NCI-H2171 (cell line): ENCODE measurements at regions not wholly inside any gene's neighbourhood (a gene's known extent, or its start where the extent isn't known, plus 50 kb on each side); places are given as distances from the start of the nearest gene placed in this dataset.
"Not testable (repeated sequence)": the region's sequence is repeated elsewhere in the genome, so short reads cannot be mapped to it uniquely, and the experiment has no call there.

Experiments used
- DNase-seq: peaks from one replicate; lab custom pipeline; 2025; lab: John Stamatoyannopoulos, UW

- DNase-seq, result no peak
Observed at GRCh38 chr13:83471011-83471410, 411.3 kb downstream of the SLITRK1 start.

- no peak for DNase-seq
Observed at GRCh38 chr13:83470133-83470797, 412.0 kb downstream of the SLITRK1 start.

GRCh38 chr13:83453723-83454122 lies 428.6 kb downstream of the SLITRK1 start:
- no peak for DNase-seq

DNA sequence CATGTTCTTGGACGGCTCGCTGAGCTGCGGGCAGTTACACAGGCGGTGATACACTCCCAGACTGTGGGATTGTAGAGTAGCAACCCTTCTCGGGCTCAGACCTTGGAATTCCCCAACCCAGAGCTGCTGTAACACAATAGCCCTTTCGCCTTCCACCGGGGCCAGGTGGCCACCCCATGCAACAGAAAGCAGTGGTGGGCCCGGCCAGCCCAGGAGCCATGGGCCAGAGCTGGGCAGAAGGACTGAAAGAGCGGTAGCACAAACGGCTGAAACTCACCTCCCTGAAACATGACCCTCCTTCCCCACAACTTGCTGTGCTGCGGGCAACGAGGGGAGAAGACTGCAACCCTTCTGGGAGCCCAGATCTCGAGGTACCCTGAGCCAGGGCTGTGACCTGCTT lies 429.0 kb downstream of the SLITRK1 start:
- no peak for DNase-seq

DNA sequence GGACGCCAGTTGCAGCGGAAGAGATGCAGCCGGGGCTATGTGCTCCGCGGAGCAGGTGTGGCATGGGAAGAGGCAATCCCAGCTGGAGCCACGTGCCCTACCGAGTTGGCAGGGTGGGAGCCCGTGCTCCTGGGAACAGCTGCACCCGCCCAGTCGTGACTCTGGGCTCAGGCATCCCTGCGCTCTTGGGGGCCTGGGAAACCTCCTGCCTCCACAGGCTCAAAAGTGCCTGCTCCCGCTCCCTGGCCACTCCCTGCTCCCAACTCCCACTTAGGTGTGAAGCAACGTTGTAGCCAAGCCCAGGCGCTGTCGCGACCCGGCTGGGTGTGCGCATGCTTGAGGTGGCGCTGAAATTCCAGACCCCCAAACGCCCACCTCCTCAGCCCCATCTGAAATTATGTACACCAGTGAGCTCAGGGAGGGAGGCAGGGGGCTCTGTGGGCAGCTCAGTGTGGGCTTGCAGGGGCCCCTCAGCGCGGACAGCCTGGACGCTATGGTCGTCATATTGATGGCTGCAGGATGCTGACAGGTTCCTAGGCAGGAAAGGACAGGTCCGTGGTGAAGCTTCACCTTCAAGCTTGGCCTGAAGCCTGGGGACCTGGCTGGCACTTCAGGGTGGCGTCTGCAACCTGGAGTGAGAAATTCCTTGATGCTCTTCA lies 429.9 kb downstream of the SLITRK1 start:
- DNase-seq, result no peak

DNA sequence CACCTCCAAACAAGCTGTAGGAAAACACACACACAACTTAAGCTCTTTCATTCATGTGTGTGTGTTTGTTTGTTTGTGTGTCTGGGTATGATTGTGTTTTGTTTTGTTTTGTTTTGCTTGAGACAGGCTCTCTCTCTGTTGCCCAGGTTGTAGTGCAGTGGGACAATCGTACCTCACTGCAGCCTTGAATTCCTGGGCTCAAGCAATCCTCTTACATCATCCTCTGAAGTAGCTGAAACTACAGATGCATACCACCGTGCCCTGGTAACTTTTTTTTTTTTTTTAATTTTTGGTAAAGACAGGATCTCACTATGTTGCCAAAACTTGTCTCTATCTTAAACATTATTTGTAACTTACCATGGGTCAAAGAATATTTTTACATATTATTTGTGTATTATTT lies 431.7 kb downstream of the SLITRK1 start:
- no peak for DNase-seq

GRCh38 chr13:83449668-83450395 lies 432.4 kb downstream of the SLITRK1 start:
- no peak for DNase-seq

DNA sequence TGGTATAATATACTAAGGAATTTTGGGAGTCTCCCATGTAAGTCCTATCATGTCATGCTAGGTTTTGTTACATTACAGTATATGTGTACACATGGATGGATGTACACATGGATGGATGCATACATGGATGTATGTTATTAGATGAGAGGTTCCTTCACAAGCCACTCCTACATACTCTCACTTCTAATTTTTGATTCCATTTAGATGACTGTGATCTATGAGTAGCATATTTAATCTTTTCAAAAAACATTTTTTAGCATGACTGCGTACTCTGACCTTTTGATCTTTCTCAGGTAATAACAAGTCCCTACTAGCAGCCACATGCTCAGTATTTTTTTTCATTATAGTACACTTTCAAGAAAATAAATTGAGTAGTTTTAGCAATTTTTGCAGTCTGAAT lies 441.8 kb downstream of the SLITRK1 start:
- no peak for DNase-seq

- not testable (repeated sequence) for DNase-seq
Observed at GRCh38 chr13:83439464-83439863, 442.8 kb downstream of the SLITRK1 start.

DNA sequence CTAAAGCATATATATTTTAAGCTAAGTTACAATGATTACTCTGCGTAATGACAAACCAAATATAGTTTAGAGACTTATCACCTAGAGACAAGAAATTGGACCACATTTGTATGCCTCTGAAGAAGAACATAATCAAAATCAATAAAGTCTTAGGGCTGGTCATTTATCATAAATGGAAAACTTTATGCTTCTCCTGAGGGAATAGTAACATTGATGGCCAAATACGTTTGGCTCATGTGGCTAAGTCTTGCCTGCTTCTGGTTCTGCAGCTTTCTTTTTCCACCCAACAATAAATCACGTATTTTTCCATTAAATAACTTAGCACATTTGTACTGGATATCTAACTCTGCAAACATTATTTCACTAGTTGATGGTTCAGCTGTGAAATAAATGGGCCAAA lies 458.4 kb downstream of the SLITRK1 start:
- no peak for DNase-seq

GRCh38 chr13:83423381-83423780 lies 458.9 kb downstream of the SLITRK1 start:
- DNase-seq, result no peak

DNA sequence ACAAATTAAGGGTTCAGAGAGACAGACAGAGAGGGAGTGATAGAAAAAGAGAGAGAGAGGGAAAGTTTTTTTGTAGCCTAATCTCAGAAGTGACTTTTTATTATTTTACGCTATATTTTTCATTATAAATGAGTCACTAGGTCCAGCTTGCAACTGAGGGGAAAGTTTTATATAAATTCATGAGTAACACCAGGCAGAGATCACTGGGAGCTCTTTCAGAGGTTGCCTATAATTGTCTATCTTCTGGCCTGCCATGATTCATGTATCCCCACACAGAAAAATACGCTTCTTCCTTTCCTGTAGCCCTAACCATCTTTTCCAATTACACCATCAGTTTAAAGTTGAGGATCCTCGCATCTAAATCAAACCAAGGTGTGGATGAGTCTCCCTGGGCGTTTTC lies 467.9 kb downstream of the SLITRK1 start:
- DNase-seq, result no peak

GRCh38 chr13:83386609-83387008 lies 495.7 kb downstream of the SLITRK1 start:
- no peak for DNase-seq

DNA sequence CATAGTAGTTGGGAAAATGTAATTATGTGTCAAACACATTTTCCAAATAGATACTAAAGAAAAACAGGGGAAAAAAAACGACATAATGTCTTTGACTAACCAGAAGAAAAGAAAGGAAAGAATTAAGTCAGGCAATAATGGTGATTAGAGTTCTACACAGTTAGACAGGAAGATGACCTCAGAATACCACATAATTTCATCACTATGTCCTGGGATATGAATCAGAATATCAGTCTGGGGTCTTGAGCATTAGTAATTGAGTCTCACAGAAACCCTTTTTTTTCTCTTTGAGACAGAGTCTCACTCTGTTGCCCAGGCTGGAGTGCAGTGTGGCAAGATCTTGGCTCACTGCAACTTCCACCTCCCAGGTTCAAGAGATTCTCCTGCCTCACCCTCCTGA lies 503.4 kb downstream of the SLITRK1 start:
- DNase-seq, result no peak

DNA sequence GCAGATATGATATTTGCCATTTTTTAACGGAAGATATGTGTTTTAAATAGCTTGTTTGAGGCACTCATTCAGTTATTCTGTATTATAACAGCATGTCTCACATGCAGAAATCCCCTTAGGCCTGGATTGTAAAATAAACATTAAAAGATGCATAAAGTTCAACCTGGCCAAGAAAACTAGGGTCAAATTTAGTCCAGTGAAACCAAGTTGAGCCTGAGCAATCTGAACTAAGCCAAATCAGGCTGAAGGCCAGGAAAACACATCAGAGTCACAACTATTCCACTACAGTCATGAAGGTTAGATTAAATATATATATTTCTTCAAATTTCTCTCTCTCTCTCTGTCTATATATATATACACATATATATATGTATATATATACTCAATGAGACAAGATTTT lies 504.8 kb downstream of the SLITRK1 start:
- DNase-seq, result no peak

DNA sequence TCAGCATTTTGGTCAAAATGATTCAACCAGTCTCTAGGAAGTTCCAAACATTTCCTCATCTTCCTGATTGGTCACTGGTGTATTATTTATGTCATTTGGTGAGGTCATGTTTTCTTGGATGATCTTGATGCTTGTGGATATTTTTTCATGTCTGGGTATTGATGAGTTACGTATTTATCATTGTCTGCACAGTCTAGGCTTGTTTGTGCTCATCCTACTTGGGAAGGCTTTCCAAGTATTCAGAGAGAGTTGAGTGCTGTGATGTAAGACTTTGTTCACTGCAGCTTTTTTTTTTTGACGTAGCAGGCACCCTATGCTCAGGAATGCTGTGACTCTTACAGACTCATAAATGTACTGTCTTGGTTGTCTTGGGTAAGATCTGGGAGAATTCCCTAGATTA lies 509.5 kb downstream of the SLITRK1 start:
- no peak for DNase-seq

DNA sequence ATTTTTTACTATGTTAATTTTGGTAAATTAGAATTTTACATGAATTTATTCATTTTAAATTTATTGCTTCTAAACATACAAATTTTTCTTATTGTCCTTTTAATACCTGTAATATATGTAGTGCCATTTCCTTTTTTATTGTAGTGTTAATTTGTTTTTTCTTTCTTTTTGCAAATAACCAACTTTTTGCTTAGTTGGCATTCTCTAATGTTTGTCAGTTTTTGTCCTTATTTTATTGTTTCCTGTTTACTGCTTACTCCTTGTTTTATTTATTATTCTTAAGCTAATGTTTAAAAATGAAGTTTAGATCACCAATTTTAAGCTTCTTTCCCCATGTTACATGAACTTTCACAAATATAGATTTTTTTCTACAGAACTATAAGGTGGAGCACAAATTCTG lies 516.6 kb downstream of the SLITRK1 start:
- DNase-seq, result no peak

DNA sequence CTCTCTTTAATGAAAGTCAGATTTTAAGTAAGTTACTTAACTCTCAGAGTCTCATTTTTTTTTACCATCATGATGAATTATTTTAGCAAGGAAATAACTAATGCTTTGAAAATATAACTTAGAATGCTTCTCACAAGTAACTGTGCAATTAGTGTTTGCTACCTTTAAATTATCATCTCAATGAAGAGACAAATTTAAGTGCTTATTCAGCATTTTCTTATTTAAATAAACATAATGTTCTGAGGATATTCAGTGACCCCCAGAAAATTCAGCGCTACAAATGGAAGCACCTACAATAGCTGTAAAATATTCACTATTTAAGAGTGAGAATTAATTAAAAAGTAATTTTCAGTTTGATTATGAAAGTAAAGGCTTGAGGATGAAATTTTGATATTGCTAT lies 527.2 kb downstream of the SLITRK1 start:
- DNase-seq, result no peak

GRCh38 chr13:83352391-83352790 lies 529.9 kb downstream of the SLITRK1 start:
- no peak for DNase-seq

- DNase-seq, result no peak
Observed at GRCh38 chr13:83350569-83350968, 531.7 kb downstream of the SLITRK1 start.

DNA sequence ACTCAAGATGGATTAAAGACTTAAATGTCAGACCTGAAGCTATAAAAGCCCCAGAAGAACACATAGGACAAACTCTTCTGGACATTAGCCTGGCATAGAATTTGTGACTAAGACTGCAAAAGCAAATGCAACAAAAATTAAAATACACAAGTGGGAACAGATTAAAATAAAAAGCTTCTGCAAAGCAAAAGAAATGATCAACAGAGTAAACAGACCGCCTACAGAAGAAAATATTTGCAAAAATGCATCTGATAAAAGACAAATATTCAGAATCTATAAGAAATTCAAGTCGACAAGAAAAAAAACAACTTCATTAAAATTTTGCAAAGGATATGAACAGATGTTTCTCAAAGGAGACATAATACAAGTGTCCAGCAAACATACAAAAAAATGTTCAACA lies 537.8 kb downstream of the SLITRK1 start:
- no peak for DNase-seq

DNA sequence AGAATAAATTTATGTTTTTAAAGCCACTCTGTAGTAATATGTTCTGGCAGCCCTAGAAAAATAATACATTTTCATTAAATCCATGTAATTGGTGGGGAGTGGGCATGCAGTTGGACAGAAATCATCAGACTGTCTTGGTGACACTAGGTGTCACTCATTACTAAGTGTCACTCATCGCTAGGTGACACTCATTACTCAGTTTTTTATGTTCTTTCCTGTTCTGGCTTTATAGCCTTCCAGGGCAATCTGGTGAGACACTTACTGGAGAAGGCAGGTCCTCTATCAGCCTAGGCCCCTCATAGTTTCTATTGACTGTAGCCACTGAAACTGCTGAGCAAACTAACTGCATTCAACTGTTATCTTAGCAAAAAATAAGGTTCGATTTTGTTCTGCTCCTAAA lies 542.1 kb downstream of the SLITRK1 start:
- DNase-seq, result no peak

DNA sequence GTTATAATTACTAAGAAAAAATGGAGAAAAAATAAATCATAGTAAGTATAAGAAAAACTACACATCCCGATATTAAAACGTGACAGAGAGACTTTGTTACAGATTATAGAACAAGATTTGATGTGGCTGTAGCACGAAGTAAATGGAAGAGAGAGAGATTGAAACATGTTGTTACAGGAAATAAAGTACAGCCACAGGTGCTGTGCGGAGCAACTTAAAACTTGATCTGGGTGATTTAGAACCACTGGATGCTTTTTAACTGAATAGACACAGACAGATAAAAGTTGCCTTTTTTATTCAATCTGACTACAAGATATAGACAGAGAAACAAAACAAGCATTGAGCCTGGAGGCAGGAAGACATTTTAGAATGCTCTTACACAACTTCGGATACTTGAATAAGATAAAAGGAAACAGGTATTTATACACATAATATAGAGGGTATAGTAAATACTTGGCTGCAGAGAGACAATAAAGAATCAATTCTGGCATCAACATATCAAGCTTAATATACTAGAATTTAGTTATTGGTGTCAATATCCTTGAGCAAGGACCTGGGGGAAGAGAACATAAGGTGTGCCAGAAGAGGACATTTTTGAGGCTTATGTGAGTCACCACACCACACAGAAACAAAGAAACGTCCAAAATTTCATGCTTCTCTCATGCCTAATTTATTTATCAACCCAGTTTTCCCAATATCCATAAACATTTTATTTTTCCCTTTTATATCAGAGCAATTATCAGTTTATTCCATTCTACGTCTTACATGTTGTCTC lies 548.5 kb downstream of the SLITRK1 start:
- DNase-seq, result no peak
